Suprapubic skin (tissue), 4 donors: ENCODE measurements at regions not wholly inside any gene's neighbourhood (a gene's known extent, or its start where the extent isn't known, plus 50 kb on each side); places are given as distances from the start of the nearest gene placed in this dataset.

Source experiments
- DNase-seq, 2 donors: peaks; one replicate each; pipeline ENCODE4 v3.0.0-alpha.2; 2019; ENCODE audit warnings: low spot score in 2 of 2
- H3K27ac ChIP-seq: fragments of 200-600 bp; sonication (generic); one replicate; pipeline ENCODE4 v1.5.1; 2019
- H3K27me3 ChIP-seq: fragments of 200-600 bp; sonication (generic); one replicate; pipeline ENCODE4 v1.5.1; 2019
- H3K36me3 ChIP-seq: fragments of 200-600 bp; sonication (generic); one replicate; pipeline ENCODE4 v1.5.1; 2019
- H3K4me1 ChIP-seq: fragments of 200-600 bp; sonication (generic); one replicate; pipeline ENCODE4 v1.5.1; 2019
- H3K4me3 ChIP-seq: fragments of 200-600 bp; sonication (generic); one replicate; pipeline ENCODE4 v1.5.1; 2019; ENCODE audit warnings: mild to moderate bottlenecking
- H3K9me3 ChIP-seq: fragments of 200-600 bp; sonication (generic); one replicate; pipeline ENCODE4 v1.5.1; 2019
- EP300 ChIP-seq: sonication (generic); formaldehyde crosslinking; IDR thresholded peaks from one replicate; pipeline ENCODE4 v1.6.1; 2017; ENCODE audit warnings: antibody characterized with exemption
- POLR2A ChIP-seq, 2 donors: fragments of 450-650 bp; IDR thresholded peaks; one replicate each; pipeline ENCODE4 v1.6.1; 2017; ENCODE audit warnings: antibody characterized with exemption in 2 of 2, mild to moderate bottlenecking in 2 of 2, moderate library complexity in 2 of 2
- POLR2AphosphoS5 ChIP-seq, 3 donors: sonication (generic); formaldehyde crosslinking; IDR thresholded peaks; one replicate each; pipeline ENCODE4 v1.6.1; 2017; ENCODE audit warnings: antibody characterized with exemption in 3 of 3
- WGBS: methylation state at CpG from one replicate; pipeline ENCODE4 v1.1.5; 2018; 5-methylcytosine and 5-hydroxymethylcytosine counted together
- TF ChIP-seq, protein P1 (sequence below), 2 donors: fragments of 200-600 bp in 1 of 2; fragments of 450-650 bp in 1 of 2; sonication (generic) in 1 of 2; IDR thresholded peaks; one replicate each; pipeline ENCODE4 v1.5.1; 2016 to 2019; ENCODE audit warnings: antibody characterized with exemption in 2 of 2, mild to moderate bottlenecking in 1 of 2, moderate library complexity in 1 of 2

DNA sequence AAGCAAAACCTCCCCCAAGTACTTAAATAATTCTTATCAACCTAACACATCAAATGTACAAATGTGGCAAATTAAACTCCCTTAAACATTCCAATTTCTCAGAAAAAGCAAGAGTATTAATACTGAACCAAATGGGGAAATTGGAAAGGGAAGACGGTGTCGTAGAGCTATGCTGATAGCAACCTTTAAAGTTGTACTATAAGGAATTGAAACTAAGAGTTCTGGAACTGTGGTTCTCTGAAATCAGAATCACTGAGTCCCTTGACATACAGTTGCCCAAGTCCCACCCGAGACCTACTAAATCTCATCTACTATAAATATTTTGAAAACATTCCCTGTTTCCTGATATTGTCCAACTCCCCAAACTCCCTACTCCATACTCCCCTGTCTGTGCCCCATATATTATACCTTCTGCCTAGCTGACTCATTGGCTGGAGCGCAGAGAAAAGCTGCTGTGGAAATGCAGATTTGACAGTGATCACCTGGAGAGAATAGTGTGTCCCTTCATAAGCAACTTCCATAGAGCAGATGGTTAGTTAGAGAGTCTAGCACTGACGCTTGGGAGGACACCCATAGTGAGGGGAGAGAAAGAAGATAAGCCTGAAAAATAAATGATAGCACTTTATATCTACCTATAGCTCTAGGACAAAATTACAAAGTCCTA, 51.4 kb upstream of the ITM2B start:
- Histone ChIP-seq H3K4me1 (peaks cover 4% of the 10 kb centered on the region), H3K27me3 (no peaks in the 10 kb centered on the region), H3K4me3 (no peak overlapping the region), H3K36me3 (no peaks in the 10 kb centered on the region), H3K27ac (no peak overlapping the region), H3K9me3 (no peaks in the 10 kb centered on the region)
- no peak for DNase-seq
- 78% methylated on average over 5 of the region's 5 CpGs for WGBS
- TF ChIP-seq POLR2A (IDR thresholded peaks at IDR 0.05), result no peak
- TF ChIP-seq, protein P1, sequence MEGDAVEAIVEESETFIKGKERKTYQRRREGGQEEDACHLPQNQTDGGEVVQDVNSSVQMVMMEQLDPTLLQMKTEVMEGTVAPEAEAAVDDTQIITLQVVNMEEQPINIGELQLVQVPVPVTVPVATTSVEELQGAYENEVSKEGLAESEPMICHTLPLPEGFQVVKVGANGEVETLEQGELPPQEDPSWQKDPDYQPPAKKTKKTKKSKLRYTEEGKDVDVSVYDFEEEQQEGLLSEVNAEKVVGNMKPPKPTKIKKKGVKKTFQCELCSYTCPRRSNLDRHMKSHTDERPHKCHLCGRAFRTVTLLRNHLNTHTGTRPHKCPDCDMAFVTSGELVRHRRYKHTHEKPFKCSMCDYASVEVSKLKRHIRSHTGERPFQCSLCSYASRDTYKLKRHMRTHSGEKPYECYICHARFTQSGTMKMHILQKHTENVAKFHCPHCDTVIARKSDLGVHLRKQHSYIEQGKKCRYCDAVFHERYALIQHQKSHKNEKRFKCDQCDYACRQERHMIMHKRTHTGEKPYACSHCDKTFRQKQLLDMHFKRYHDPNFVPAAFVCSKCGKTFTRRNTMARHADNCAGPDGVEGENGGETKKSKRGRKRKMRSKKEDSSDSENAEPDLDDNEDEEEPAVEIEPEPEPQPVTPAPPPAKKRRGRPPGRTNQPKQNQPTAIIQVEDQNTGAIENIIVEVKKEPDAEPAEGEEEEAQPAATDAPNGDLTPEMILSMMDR (IDR thresholded peaks at IDR 0.05), result no peak
- TF ChIP-seq POLR2AphosphoS5 (IDR thresholded peaks at IDR 0.05), result no peak
- TF ChIP-seq EP300, result no peak

DNA sequence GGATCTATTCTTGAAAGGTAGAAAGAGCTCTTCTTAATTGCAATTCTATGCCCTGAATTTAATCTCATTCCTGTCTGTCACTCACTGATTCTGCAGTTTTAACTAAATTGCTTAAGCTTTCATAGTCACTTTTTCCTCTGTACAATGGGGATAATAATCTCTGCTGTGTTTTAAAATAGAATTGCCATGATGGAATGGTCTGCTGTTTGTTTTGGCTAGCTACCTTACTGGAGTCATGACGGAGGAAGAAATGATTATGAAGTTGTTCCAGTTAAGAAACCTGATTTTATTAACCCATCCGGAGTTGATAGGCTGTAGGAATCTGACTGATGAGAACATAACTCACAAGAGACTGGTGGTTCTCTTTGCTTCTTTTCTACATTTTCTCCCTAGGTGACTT, 54.9 kb upstream of the ITM2B start:
- Histone ChIP-seq H3K27ac (no peak overlapping the region), H3K36me3 (no peaks in the 10 kb centered on the region), H3K4me1 (no peaks in the 10 kb centered on the region), H3K9me3 (no peaks in the 10 kb centered on the region), H3K4me3 (no peak overlapping the region), H3K27me3 (no peaks in the 10 kb centered on the region)
- 48% methylated on average over 2 of the region's 2 CpGs for WGBS
- TF ChIP-seq POLR2A (IDR thresholded peaks at IDR 0.05) (no peak), EP300 (no peak)
- TF ChIP-seq, protein P1 (IDR thresholded peaks at IDR 0.05), result no peak
- no peak for DNase-seq

DNA sequence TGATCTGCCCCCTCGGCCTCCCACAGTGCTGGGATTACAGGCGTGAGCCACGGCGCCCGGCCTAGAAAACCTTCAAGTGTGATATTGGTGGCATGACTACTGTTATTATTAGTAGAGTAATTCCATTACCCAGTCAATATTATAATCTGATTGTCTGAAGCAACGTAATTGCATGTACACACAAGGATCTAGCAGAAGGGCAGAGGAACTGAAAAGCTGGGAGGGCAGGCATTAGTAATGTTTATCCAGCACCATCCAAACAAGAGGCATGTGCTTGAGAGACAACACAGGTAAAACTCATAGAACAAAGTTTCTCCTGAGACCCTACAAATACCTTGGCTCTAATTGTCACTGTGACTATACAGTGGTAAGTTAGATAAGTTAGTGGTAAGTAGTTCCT, 56.2 kb upstream of the ITM2B start:
- no peaks in the 10 kb centered on the region for H3K4me1 ChIP-seq
- DNase-seq, result no peak
- H3K27me3 ChIP-seq, result no peaks in the 10 kb centered on the region
- 96% methylated on average over 6 of the region's 6 CpGs for WGBS
- H3K4me3 ChIP-seq, result no peak overlapping the region
- H3K9me3 ChIP-seq, result no peaks in the 10 kb centered on the region
- no peak overlapping the region for H3K27ac ChIP-seq
- no peaks in the 10 kb centered on the region for H3K36me3 ChIP-seq
- TF ChIP-seq EP300 (no peak), POLR2A (IDR thresholded peaks at IDR 0.05) (no peak), POLR2AphosphoS5 (IDR thresholded peaks at IDR 0.05) (no peak)
- TF ChIP-seq, protein P1 (IDR thresholded peaks at IDR 0.05), result no peak

DNA sequence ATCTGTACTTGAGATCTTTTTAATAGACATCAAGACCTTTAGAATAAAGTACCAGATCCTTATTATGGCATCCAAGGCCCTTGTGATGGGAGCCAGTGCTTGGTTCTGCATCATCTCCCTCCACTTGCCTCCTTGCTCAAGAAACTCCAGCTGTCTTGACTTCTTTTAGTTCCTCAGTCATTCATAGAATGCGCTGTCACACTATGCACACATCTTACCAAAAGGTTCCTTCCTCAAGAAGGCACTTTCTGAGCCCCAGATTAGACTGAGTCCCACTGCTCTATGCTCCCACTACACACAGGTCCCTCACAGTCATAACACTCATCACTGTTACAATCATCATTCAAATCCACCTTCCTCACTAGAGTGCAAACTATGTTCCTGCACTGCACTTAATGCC, 57.8 kb upstream of the ITM2B start:
- no peaks in the 10 kb centered on the region for H3K27me3 ChIP-seq
- H3K4me1 ChIP-seq, result no peaks in the 10 kb centered on the region
- DNase-seq, result no peak
- H3K9me3 ChIP-seq, result no peaks in the 10 kb centered on the region
- H3K4me3 ChIP-seq, result no peak overlapping the region
- H3K36me3 ChIP-seq, result no peaks in the 10 kb centered on the region
- TF ChIP-seq POLR2AphosphoS5 (IDR thresholded peaks at IDR 0.05) (no peak), EP300 (no peak), POLR2A (IDR thresholded peaks at IDR 0.05) (no peak)
- TF ChIP-seq, protein P1 (IDR thresholded peaks at IDR 0.05), result no peak
- WGBS, result 59% methylated on average over 1 of the region's 1 CpG
- H3K27ac ChIP-seq, result no peak overlapping the region

DNA sequence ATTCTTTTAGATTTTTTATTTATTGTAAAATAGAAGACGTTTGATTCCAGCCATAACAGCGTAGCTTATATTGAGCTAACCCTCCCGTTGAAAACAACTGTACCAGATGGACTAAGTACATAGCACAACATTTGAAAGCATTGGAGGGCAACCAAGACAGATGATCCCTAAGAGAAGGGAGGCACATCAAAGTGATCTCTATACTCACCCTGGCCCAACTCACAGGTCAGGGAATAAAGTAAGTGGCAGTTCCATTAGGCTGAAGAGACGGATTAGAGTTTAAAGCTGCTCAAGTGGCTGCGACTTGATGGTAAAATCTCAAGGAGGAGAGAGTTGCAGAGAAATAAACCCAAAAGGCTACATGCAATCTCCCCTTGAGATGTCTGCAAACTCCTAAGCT, 65.1 kb upstream of the ITM2B start:
- WGBS, result 92% methylated on average over 5 of the region's 5 CpGs
- H3K4me3 ChIP-seq, result no peak overlapping the region
- no peaks in the 10 kb centered on the region for H3K27me3 ChIP-seq
- no peak for DNase-seq
- no peaks in the 10 kb centered on the region for H3K36me3 ChIP-seq
- TF ChIP-seq POLR2A (IDR thresholded peaks at IDR 0.05) (no peak), EP300 (no peak), POLR2AphosphoS5 (IDR thresholded peaks at IDR 0.05) (no peak)
- TF ChIP-seq, protein P1 (IDR thresholded peaks at IDR 0.05), result no peak
- H3K9me3 ChIP-seq, result no peaks in the 10 kb centered on the region
- H3K4me1 ChIP-seq, result peaks cover 29% of the 10 kb centered on the region
- no peak overlapping the region for H3K27ac ChIP-seq
